Hepatic stellate cell (primary cell): ENCODE measurements at regions not wholly inside any gene's neighbourhood (a gene's known extent, or its start where the extent isn't known, plus 50 kb on each side); places are given as distances from the start of the nearest gene placed in this dataset.
"Not testable (repeated sequence)": the region's sequence is repeated elsewhere in the genome, so short reads cannot be mapped to it uniquely, and the experiment has no call there.

Experiments used
- DNase-seq: peaks from one replicate; pipeline ENCODE4 v3.0.0; 2011; ENCODE audit warnings: low spot score

DNA sequence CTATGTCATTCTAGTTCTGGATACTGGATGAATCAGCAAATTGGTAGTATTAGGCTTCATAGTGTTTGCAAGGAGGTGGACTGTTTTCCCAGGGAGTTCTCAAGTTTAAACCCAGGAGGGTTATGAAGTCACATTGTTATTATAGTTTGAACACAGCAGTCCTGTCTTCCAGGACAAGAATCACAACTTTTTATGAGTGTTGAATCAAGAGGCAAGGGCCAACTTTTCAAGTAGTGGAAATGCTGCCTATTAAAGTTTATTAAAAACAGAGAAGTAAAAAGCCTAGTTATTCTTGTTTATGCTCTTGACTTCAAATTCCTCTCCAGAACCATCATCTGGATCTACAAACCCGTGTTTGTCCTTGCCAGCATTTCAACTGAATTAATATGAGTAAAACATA, 86.3 kb upstream of the GOT2 start:
- no peak for DNase-seq

DNA sequence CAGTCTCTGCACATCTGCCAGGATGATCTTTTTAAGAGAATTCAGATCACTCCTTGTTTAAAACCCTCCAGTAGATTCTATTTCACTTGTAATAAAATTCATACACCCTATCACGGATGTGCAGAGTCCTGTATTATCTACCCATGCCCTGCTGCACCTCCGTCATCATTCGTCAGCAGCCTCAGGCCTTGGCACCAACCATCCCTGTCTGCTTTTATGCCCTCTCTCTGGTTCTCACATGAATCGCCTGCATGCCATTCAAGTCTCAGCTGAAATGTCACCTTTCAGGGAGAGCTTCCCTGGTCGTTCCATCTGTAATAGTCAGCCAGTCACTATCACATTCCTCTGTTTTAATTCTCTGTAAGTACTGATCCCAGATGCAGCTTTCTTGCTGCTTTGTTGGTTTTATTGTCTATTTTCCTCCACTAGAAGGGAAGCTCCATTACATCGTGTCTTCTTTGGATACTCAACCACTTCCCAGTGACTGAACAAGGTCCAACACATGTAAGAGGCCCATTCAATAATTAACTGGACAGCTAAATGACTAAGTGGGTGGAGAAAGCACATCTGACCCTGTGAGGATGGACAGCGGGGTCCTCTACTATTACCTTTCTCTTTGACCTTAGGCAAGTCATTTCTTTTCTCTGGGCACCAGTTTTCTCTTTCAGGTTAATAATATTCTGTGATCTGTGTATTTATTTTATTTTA, 81.2 kb upstream of the GOT2 start:
- DNase-seq: no peak

- peak; percentile 50 for DNase-seq
These were observed 80.3 kb upstream of the GOT2 start for GRCh38 chr16:58814348-58814801.

- DNase-seq: no peak
These were observed 75.1 kb upstream of the GOT2 start for GRCh38 chr16:58809213-58809612.

GRCh38 chr16:58807276-58807675, 73.2 kb upstream of the GOT2 start:
- no peak for DNase-seq

GRCh38 chr16:58801838-58802237, 67.7 kb upstream of the GOT2 start:
- DNase-seq: no peak

DNA sequence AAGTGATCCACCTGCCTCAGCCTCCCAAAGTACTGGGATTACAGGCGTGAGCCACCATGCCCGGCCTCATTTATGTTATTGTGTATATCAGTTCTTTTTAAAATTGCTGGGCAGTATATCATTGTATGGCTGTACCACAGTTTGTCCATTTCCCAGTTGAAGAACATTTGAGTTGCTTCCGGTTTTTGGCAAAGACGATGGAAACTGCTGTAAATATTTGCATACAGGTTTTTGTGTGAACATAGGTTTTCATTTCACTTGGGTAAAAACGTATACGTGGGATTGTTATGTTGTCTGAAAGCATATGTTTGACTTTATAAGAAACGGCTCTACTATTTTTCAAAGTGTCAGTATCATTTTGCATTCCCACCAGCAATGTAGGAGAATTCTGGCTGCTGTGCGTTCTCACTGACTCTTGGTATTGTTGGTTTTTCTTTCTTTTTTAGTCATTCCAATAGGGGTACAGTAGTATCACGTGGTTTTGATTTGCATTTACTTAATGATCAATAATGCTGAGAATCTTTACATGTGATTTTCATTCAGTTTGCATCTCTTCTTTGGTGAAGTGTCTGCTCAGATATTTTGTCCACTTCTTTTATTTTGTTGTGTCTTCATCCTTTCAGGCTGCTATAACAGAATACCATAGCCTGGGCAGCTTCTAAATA, 63.2 kb upstream of the GOT2 start:
- DNase-seq: no peak

DNA sequence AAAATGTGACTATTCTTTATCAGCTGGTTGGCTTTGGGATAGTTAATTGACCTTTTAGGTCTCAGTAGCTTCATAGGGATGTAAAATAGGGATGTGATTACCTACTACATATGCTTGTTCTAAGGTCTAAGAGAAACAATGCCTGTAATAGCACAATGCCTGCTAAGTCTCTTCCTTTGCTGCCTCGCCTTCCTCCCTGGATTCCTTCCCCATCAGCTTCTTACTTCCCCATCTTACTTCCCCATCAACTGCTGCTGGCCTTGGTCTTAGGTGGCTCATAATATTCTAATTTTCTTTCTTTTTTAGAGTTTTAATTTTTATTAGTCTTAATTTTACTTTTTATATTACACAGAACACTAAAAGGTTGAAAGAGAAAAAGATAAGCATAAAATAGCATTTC, 59.2 kb upstream of the GOT2 start:
- no peak for DNase-seq

DNA sequence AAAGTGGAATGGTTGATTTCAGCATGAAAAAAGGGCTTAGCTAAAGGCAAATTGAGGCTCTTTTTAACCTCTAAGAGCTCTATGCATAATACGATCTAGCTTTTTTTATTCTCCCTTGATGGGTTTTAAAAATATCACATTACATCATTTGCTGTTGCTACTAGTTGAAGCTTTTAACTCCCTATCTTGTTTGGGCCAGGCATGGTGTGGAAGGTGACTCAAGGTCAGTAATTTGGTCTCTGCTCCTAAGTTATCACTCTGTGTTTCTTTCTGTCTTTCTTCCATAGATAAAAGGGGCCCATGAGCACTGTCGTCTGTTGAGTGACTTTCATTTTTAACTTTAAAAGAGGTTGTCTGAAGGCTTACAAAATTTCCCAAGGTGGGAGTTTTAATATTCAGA, 58.1 kb upstream of the GOT2 start:
- DNase-seq: no peak

DNA sequence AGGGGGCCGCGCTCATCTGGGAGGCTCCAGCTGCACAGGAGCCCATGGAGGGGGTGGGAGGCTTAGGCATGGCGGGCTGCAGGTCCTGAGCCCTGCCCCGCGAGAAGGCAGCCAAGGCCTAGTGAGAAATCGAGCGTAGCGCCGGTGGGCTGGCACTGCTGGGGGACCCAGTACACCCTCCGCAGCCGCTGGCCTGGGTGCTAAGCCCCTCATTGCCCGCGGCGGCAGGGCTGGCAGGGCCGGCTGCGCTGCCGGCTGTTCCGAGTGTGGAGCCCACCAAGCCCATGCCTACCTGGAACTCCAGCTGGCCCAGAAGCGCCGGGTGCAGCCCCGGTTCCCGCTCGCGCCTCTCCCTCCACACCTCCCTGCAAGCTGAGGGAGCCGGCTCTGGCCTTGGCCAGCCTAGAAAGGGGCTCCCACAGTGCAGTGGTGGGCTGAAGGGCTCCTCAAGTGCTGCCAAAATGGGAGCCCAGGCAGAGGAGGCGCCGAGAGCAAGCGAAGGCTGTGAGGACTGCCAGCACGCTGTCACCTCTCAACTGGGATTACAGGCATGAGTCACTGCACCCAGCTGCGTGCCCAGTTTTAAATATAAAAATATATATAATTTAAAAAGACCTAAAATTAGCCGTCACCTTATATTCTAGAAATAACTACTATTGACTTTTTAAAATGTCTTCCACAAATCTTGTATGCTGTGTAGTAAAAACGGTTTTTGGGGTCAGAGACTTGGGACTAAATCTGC, 56.9 kb upstream of the GOT2 start:
- DNase-seq: not testable (repeated sequence)

GRCh38 chr16:58789351-58789750, 55.2 kb upstream of the GOT2 start:
- DNase-seq: no peak
